ENCODE measurements at regions not wholly inside any gene's neighbourhood (a gene's known extent, or its start where the extent isn't known, plus 50 kb on each side); places are given as distances from the start of the nearest gene placed in this dataset.

- Mint-ChIP-seq H3K9me3 (ENCODE audit: unreplicated experiment) (no peaks in the 10 kb centered on the region), H3K36me3 (ENCODE audit: insufficient read depth, unreplicated experiment) (peaks cover 5% of the 10 kb centered on the region), H3K27ac (ENCODE audit: low read depth, unreplicated experiment) (no peak overlapping the region), H3K4me3 (ENCODE audit: unreplicated experiment) (no peak overlapping the region), H3K4me1 (ENCODE audit: insufficient read depth, unreplicated experiment) (peaks cover 14% of the 10 kb centered on the region), H3K27me3 (ENCODE audit: insufficient read depth, unreplicated experiment) (no peaks in the 10 kb centered on the region)
- intact Hi-C loops (cut with micrococcal nuclease) = loop anchor here (1.0 to 10.0 kb wide), 6 partner anchors 380 to 1444 kb away; no protein-coding TSS in a partner anchor
- peak; percentile 72 for DNase-seq (ENCODE audit: unreplicated experiment)
- ChIA-PET POLR2A (interaction anchor here (0.6 kb wide), 1 partner anchor 1922 kb away, joined by 3 read pairs; no protein-coding TSS in a partner anchor), CTCF (interaction anchor here (0.5 to 3.9 kb wide), 47 partner anchors 10 to 1799 kb away, joined by 3 to 36 read pairs (median 3); no protein-coding TSS in a partner anchor)
- no TSS peak for BruUV-seq (replicated peaks)
- peak; percentile 88 for TF ChIP-seq CTCF (IDR thresholded peaks at IDR 0.05; ENCODE audit: unreplicated experiment)
These were observed 599.8 kb upstream of the BRINP1 start for GRCh38 chr9:119968836-119969707.

- Mint-ChIP-seq H3K27me3 (ENCODE audit: insufficient read depth, unreplicated experiment) (no peaks in the 10 kb centered on the region), H3K36me3 (ENCODE audit: insufficient read depth, unreplicated experiment) (peaks cover 5% of the 10 kb centered on the region), H3K4me1 (ENCODE audit: insufficient read depth, unreplicated experiment) (peaks cover 24% of the 10 kb centered on the region), H3K4me3 (ENCODE audit: unreplicated experiment) (no peak overlapping the region), H3K9me3 (ENCODE audit: unreplicated experiment) (no peaks in the 10 kb centered on the region), H3K27ac (ENCODE audit: low read depth, unreplicated experiment) (no peak overlapping the region)
- intact Hi-C loops (cut with micrococcal nuclease) = loop anchor here (2.0 to 10.0 kb wide), 5 partner anchors 381 to 1443 kb away; no protein-coding TSS in a partner anchor
- ChIA-PET POLR2A (interaction anchor here (0.6 kb wide), 1 partner anchor 1921 kb away, joined by 3 read pairs; no protein-coding TSS in a partner anchor), CTCF (interaction anchor here (0.5 to 3.9 kb wide), 31 partner anchors 10 to 1371 kb away, joined by 3 to 36 read pairs (median 5); no protein-coding TSS in a partner anchor)
- BruUV-seq (replicated peaks) = no TSS peak
- DNase-seq (ENCODE audit: unreplicated experiment) = no peak
- TF ChIP-seq CTCF (IDR thresholded peaks at IDR 0.05; ENCODE audit: unreplicated experiment) = no peak
These were observed 598.8 kb upstream of the BRINP1 start for GRCh38 chr9:119967867-119968535.

GRCh38 chr9:119963798-119964372 lies 594.6 kb upstream of the BRINP1 start:
- H3K4me3 Mint-ChIP-seq (ENCODE audit: unreplicated experiment) = no peak overlapping the region
- POLR2A ChIA-PET = no interaction called here
- BruUV-seq (replicated peaks) = no TSS peak
- peak; percentile 72 for DNase-seq (ENCODE audit: unreplicated experiment)
- no peaks in the 10 kb centered on the region for H3K9me3 Mint-ChIP-seq (ENCODE audit: unreplicated experiment)
- H3K27me3 Mint-ChIP-seq (ENCODE audit: insufficient read depth, unreplicated experiment) = no peaks in the 10 kb centered on the region
- peaks cover 5% of the 10 kb centered on the region for H3K36me3 Mint-ChIP-seq (ENCODE audit: insufficient read depth, unreplicated experiment)
- CTCF ChIA-PET = interaction anchor here (0.7 kb wide), 1 partner anchor 400 kb away, joined by 3 read pairs; no protein-coding TSS in a partner anchor
- peaks cover 21% of the 10 kb centered on the region for H3K4me1 Mint-ChIP-seq (ENCODE audit: insufficient read depth, unreplicated experiment)
- peak overlapping the region; percentile 52 for H3K27ac Mint-ChIP-seq (ENCODE audit: low read depth, unreplicated experiment)
- intact Hi-C loops (cut with micrococcal nuclease) = loop anchor here (10.0 kb wide), 1 partner anchor 1439 kb away; no protein-coding TSS in a partner anchor
- TF ChIP-seq CTCF (IDR thresholded peaks at IDR 0.05; ENCODE audit: unreplicated experiment) = no peak

Data from MCF 10A (cell line).